ENCODE measurements at regions not wholly inside any gene's neighbourhood (a gene's known extent, or its start where the extent isn't known, plus 50 kb on each side); places are given as distances from the start of the nearest gene placed in this dataset.
"Not testable (repeated sequence)": the region's sequence is repeated elsewhere in the genome, so short reads cannot be mapped to it uniquely, and the experiment has no call there.

DNA sequence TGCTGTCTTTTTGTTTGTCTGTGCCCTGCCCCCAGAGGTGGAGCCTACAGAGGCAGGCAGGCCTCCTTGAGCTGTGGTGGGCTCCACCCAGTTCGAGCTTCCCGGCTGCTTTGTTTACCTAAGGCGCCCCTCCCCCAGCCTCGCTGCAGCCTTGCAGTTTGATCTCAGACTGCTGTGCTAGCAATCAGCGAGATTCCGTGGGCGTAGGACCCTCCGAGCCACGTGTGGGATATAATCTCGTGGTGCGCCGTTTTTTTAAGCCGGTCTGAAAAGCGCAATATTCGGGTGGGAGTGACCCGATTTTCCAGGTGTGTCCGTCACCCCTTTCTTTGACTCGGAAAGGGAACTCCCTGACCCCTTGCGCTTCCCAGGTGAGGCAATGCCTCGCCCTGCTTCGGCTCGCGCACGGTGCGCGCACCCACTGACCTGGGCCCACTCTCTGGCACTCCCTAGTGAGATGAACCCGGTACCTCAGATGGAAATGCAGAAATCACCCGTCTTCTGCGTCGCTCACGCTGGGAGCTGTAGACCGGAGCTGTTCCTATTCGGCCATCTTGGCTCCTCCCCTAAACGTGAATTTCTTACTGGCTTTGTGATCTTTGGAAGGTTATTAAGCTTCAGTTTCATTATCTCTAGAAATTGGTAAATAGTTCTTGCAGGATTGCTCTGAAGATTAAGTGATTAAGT is 196.2 kb upstream of the ADO start:
- TF ChIP-seq, protein P1, sequence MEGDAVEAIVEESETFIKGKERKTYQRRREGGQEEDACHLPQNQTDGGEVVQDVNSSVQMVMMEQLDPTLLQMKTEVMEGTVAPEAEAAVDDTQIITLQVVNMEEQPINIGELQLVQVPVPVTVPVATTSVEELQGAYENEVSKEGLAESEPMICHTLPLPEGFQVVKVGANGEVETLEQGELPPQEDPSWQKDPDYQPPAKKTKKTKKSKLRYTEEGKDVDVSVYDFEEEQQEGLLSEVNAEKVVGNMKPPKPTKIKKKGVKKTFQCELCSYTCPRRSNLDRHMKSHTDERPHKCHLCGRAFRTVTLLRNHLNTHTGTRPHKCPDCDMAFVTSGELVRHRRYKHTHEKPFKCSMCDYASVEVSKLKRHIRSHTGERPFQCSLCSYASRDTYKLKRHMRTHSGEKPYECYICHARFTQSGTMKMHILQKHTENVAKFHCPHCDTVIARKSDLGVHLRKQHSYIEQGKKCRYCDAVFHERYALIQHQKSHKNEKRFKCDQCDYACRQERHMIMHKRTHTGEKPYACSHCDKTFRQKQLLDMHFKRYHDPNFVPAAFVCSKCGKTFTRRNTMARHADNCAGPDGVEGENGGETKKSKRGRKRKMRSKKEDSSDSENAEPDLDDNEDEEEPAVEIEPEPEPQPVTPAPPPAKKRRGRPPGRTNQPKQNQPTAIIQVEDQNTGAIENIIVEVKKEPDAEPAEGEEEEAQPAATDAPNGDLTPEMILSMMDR (IDR thresholded peaks at IDR 0.05), result not testable (repeated sequence)
- TF ChIP-seq POLR2A (IDR thresholded peaks at IDR 0.05), result not testable (repeated sequence)

Data from body of pancreas (tissue), 4 donors.